Astrocyte (in vitro differentiated cells and primary cell): ENCODE measurements at regions not wholly inside any gene's neighbourhood (a gene's known extent, or its start where the extent isn't known, plus 50 kb on each side); places are given as distances from the start of the nearest gene placed in this dataset.

Experiments
- DNase-seq: peaks from one replicate; pipeline ENCODE4 v3.0.0-alpha.2; 2010; ENCODE audit warnings: low read depth
- FAIRE-seq: peaks from 2 replicates; lab custom pipeline; 2011; peaks lifted over from hg19 to GRCh38; lab: Jason Lieb, UNC
- H2AFZ ChIP-seq: 2 replicates; pipeline ENCODE4 v1.6.0; 2012; ENCODE audit warnings: low read depth, low read length, inconsistent platforms
- H3K27ac ChIP-seq: 2 replicates; pipeline ENCODE4 v1.5.1; 2011; ENCODE audit warnings: low read depth, low read length, inconsistent platforms
- H3K27me3 ChIP-seq: 2 replicates; pipeline ENCODE4 v1.6.0; 2011; ENCODE audit warnings: low read length, inconsistent platforms; ENCODE audit not compliant: insufficient read depth
- H3K36me3 ChIP-seq: 2 replicates; pipeline ENCODE4 v1.5.1; 2011; ENCODE audit warnings: low read length, inconsistent platforms; ENCODE audit not compliant: insufficient read depth
- H3K4me1 ChIP-seq: 2 replicates; pipeline ENCODE4 v1.5.1; 2011; ENCODE audit warnings: low read length, inconsistent platforms; ENCODE audit not compliant: insufficient read depth
- H3K4me2 ChIP-seq: 2 replicates; pipeline ENCODE4 v1.6.0; 2012; ENCODE audit warnings: low read length, inconsistent platforms
- H3K4me3 ChIP-seq: 2 replicates; pipeline ENCODE4 v1.5.1; 2011; ENCODE audit warnings: low read depth, mild to moderate bottlenecking, low read length, inconsistent platforms; ENCODE audit not compliant: insufficient read depth
- H3K79me2 ChIP-seq: 2 replicates; pipeline ENCODE4 v1.6.0; 2012; ENCODE audit warnings: mild to moderate bottlenecking, low read length, inconsistent platforms; ENCODE audit not compliant: insufficient read depth
- H3K9ac ChIP-seq: 2 replicates; pipeline ENCODE4 v1.6.0; 2012; ENCODE audit warnings: mild to moderate bottlenecking, low read length, inconsistent platforms
- H3K9me3 ChIP-seq: 2 replicates; pipeline ENCODE4 v1.5.1; 2012; ENCODE audit warnings: low read depth, mild to moderate bottlenecking, low read length, inconsistent platforms; ENCODE audit not compliant: insufficient read depth
- H4K20me1 ChIP-seq: 2 replicates; pipeline ENCODE4 v1.6.0; 2012; ENCODE audit warnings: low read length, inconsistent platforms; ENCODE audit not compliant: insufficient read depth
- H3K27ac Mint-ChIP-seq: one replicate; pipeline ENCODE4 v1.8.0; 2021; ENCODE audit warnings: mild to moderate bottlenecking, mixed read lengths; ENCODE audit not compliant: unreplicated experiment
- H3K27me3 Mint-ChIP-seq: one replicate; pipeline ENCODE4 v1.8.0; 2021; ENCODE audit warnings: low read depth, mixed read lengths; ENCODE audit not compliant: unreplicated experiment
- H3K36me3 Mint-ChIP-seq: one replicate; pipeline ENCODE4 v1.8.0; 2021; ENCODE audit warnings: low read depth, mixed read lengths; ENCODE audit not compliant: unreplicated experiment
- H3K4me1 Mint-ChIP-seq: one replicate; pipeline ENCODE4 v1.8.0; 2021; ENCODE audit warnings: low read depth, mixed read lengths; ENCODE audit not compliant: unreplicated experiment
- H3K4me3 Mint-ChIP-seq: one replicate; pipeline ENCODE4 v1.8.0; 2021; ENCODE audit warnings: mild to moderate bottlenecking, moderate library complexity, mixed read lengths; ENCODE audit not compliant: unreplicated experiment
- H3K9me3 Mint-ChIP-seq: one replicate; pipeline ENCODE4 v1.8.0; 2021; ENCODE audit warnings: mild to moderate bottlenecking, mixed read lengths; ENCODE audit not compliant: unreplicated experiment
- EZH2 ChIP-seq: IDR thresholded peaks from 2 replicates; pipeline ENCODE4 v1.6.1; 2012; ENCODE audit warnings: mild to moderate bottlenecking, low read length, inconsistent platforms; ENCODE audit not compliant: insufficient read depth
- TF ChIP-seq, protein P1 (sequence below): IDR thresholded peaks from 2 replicates; pipeline ENCODE4 v1.5.1; 2011; ENCODE audit warnings: low read depth, mild to moderate bottlenecking, inconsistent platforms, low read length, moderate library complexity; ENCODE audit not compliant: insufficient read depth

DNA sequence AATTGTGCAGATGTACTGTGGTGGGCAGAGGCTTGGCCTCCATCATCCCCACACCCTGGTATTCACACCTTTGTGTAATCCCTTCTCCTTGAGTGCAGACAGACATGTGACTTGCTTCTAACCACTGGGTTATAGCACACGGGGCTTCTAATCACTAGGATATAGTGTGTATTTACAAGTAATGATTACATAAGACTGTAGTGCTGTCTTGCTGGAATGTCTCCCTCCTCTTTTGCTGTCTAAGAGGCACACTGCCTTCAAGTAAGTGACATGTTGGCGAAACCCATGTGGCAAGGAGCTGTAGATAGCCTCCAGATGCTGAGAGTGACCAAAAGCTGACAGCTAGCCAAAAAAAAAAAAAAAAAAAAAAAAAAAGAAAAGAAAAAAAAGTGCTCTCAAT lies 542.7 kb upstream of the MDFIC2 start:
- H3K9ac ChIP-seq, result no peak overlapping the region
- Mint-ChIP-seq H3K27me3 (no peaks in the 10 kb centered on the region), H3K36me3 (no peaks in the 10 kb centered on the region), H3K4me1 (peaks cover 47% of the 10 kb centered on the region), H3K4me3 (no peak overlapping the region), H3K9me3 (no peaks in the 10 kb centered on the region), H3K27ac (peak overlapping the region; percentile 73)
- H3K79me2 ChIP-seq, result no peaks in the 10 kb centered on the region
- no peaks in the 10 kb centered on the region for H3K36me3 ChIP-seq
- H3K4me2 ChIP-seq, result no peak overlapping the region
- no peak overlapping the region for H2AFZ ChIP-seq
- peaks cover 48% of the 10 kb centered on the region for H3K4me1 ChIP-seq
- no peaks in the 10 kb centered on the region for H4K20me1 ChIP-seq
- TF ChIP-seq, protein P1, sequence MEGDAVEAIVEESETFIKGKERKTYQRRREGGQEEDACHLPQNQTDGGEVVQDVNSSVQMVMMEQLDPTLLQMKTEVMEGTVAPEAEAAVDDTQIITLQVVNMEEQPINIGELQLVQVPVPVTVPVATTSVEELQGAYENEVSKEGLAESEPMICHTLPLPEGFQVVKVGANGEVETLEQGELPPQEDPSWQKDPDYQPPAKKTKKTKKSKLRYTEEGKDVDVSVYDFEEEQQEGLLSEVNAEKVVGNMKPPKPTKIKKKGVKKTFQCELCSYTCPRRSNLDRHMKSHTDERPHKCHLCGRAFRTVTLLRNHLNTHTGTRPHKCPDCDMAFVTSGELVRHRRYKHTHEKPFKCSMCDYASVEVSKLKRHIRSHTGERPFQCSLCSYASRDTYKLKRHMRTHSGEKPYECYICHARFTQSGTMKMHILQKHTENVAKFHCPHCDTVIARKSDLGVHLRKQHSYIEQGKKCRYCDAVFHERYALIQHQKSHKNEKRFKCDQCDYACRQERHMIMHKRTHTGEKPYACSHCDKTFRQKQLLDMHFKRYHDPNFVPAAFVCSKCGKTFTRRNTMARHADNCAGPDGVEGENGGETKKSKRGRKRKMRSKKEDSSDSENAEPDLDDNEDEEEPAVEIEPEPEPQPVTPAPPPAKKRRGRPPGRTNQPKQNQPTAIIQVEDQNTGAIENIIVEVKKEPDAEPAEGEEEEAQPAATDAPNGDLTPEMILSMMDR, result no peak
- TF ChIP-seq EZH2, result no peak
- H3K27me3 ChIP-seq, result no peaks in the 10 kb centered on the region
- FAIRE-seq (no peak), DNase-seq (no peak)
- H3K9me3 ChIP-seq, result no peaks in the 10 kb centered on the region
- peak overlapping the region; percentile 90 for H3K27ac ChIP-seq
- no peak overlapping the region for H3K4me3 ChIP-seq

DNA sequence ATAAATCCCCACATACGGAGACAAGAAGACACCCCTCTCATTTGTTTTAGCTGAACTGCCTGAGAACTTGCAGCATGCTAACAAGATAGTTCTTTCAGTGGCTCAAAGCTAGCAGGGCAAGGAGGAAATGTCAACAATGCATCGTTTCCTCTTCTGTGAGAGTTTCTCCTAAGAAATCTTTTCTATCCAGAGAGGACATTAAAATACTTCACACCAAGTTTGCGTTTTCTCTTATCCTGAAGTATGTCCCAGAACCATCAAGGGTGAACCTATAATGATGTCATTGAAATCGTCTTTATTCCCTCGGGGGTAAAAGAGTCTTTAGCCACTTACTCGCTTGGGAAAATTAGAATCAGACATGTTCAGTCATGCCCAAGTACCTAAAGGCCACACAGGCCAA lies 541.7 kb upstream of the MDFIC2 start:
- Histone ChIP-seq H2AFZ (peak overlapping the region; percentile 1), H3K36me3 (no peaks in the 10 kb centered on the region), H3K27ac (peak overlapping the region; percentile 90), H3K27me3 (no peaks in the 10 kb centered on the region), H3K4me1 (peaks cover 53% of the 10 kb centered on the region), H3K9ac (peak overlapping the region; percentile 57), H3K79me2 (no peaks in the 10 kb centered on the region), H3K4me2 (no peak overlapping the region), H3K4me3 (no peak overlapping the region), H3K9me3 (no peaks in the 10 kb centered on the region), H4K20me1 (no peaks in the 10 kb centered on the region)
- peak overlapping the region; percentile 73 for H3K27ac Mint-ChIP-seq
- H3K36me3 Mint-ChIP-seq, result no peaks in the 10 kb centered on the region
- DNase-seq, result no peak
- no peaks in the 10 kb centered on the region for H3K9me3 Mint-ChIP-seq
- TF ChIP-seq, protein P1, result no peak
- TF ChIP-seq EZH2, result no peak
- FAIRE-seq, result no peak
- H3K4me1 Mint-ChIP-seq, result peaks cover 55% of the 10 kb centered on the region
- H3K27me3 Mint-ChIP-seq, result no peaks in the 10 kb centered on the region
- no peak overlapping the region for H3K4me3 Mint-ChIP-seq

DNA sequence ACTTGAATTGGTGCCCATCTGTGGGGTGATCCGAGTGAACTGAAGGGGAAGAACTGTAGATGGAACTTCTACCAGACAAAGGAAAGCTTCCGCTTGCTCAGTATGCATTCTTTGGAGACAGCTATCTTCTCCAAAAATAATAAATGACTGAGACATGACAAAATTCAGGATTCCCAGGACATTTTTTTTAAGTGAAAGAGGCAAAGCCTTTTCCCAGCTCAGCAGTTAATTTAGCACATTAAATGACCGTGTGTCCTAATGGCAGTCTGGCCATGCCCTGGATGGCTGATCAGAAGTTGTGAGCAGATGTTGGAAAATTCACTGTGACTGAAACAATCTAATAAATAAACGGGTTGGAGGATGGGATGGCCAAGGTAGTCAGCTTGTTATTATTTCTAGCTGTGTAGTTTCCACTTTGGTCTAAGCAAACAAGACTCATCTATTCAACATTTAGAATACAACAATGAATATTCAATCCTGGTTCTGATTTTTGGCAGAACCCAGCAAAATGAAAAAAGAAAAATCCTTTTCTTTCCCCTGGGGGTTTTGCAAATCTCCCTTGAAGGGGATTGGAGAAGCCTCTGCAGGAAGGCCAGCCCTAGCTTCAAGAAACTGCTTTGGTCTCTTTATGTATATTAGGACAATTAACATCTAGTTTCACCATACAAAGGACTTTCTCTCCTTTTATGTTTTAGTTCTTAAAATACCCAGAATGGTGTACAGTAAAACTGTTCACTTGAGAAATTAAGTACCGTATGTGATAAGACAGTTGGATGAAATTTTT lies 540.9 kb upstream of the MDFIC2 start:
- Histone ChIP-seq H3K4me3 (no peak overlapping the region), H3K4me2 (peak overlapping the region; percentile 13), H3K36me3 (no peaks in the 10 kb centered on the region), H3K27ac (peak overlapping the region; percentile 90), H4K20me1 (no peaks in the 10 kb centered on the region), H2AFZ (no peak overlapping the region), H3K9me3 (no peaks in the 10 kb centered on the region), H3K9ac (peak overlapping the region; percentile 57), H3K27me3 (no peaks in the 10 kb centered on the region), H3K4me1 (peaks cover 54% of the 10 kb centered on the region), H3K79me2 (no peaks in the 10 kb centered on the region)
- DNase-seq (no peak), FAIRE-seq (no peak)
- Mint-ChIP-seq H3K27ac (peak overlapping the region; percentile 50), H3K9me3 (no peaks in the 10 kb centered on the region), H3K4me3 (no peak overlapping the region), H3K27me3 (no peaks in the 10 kb centered on the region), H3K36me3 (no peaks in the 10 kb centered on the region), H3K4me1 (peaks cover 62% of the 10 kb centered on the region)
- TF ChIP-seq, protein P1, result no peak
- TF ChIP-seq EZH2, result no peak
